Activated naive CD4-positive, alpha-beta T cell treated with anti-CD3 and anti-CD28 coated beads, Interleukin-2, amount 50 U/mL, for 72 hours (primary cell): ENCODE measurements at regions not wholly inside any gene's neighbourhood (a gene's known extent, or its start where the extent isn't known, plus 50 kb on each side); places are given as distances from the start of the nearest gene placed in this dataset.

Experiments used
- ATAC-seq, 2 donors: fragments of 150-1000 bp; cut with Tn5 transposase; 2 replicates each; pipeline ENCODE4 v1.10.0; 2021; ENCODE audit warnings: mild to moderate bottlenecking in 2 of 2, moderate library complexity in 2 of 2
- DNase-seq, 2 donors: peaks; one replicate each; pipeline ENCODE4 v3.0.0; 2021 to 2022; ENCODE audit warnings: low spot score in 2 of 2
- H3K27ac Mint-ChIP-seq, 2 donors: one replicate each; pipeline ENCODE4 v1.8.0; 2022; ENCODE audit warnings: mild to moderate bottlenecking in 2 of 2, mixed read lengths in 2 of 2
- H3K36me3 Mint-ChIP-seq, 2 donors: one replicate each; pipeline ENCODE4 v1.8.0; 2022; ENCODE audit warnings: mixed read lengths in 2 of 2
- H3K9me3 Mint-ChIP-seq, 2 donors: one replicate each; pipeline ENCODE4 v1.8.0; 2022; ENCODE audit warnings: mixed read lengths in 2 of 2

- Mint-ChIP-seq H3K36me3 (peaks cover 5 to 7% of the 10 kb centered on the region in 2 donors), H3K27ac (peak overlapping the region; percentile 94 to 98), H3K9me3 (peaks cover 6 to 9% of the 10 kb centered on the region in 2 donors)
- DNase-seq: peak in 1 of 2 donors; percentile 25
- peak in 1 of 2 donors; percentile 77 for ATAC-seq
Observed at GRCh38 chr3:72549761-72550581, 298.3 kb downstream of the SHQ1 start.

- ATAC-seq: no peak
- Mint-ChIP-seq H3K27ac (peak overlapping the region; percentile 94 to 98), H3K9me3 (peaks cover 3 to 9% of the 10 kb centered on the region in 2 donors), H3K36me3 (peaks cover 5 to 7% of the 10 kb centered on the region in 2 donors)
- no peak for DNase-seq
Observed at GRCh38 chr3:72548981-72549380, 299.3 kb downstream of the SHQ1 start.

- Mint-ChIP-seq H3K9me3 (peaks cover 3 to 9% of the 10 kb centered on the region in 2 donors), H3K27ac (no peak overlapping the region), H3K36me3 (peaks cover 5 to 7% of the 10 kb centered on the region in 2 donors)
- DNase-seq: no peak
- ATAC-seq: no peak
Observed at GRCh38 chr3:72548461-72548860, 299.8 kb downstream of the SHQ1 start.

GRCh38 chr3:72547183-72547582 lies 301.1 kb downstream of the SHQ1 start:
- ATAC-seq: no peak
- no peak overlapping the region for H3K27ac Mint-ChIP-seq
- H3K36me3 Mint-ChIP-seq: peaks cover 5 to 7% of the 10 kb centered on the region in 2 donors
- no peak for DNase-seq
- H3K9me3 Mint-ChIP-seq: peaks cover 3 to 9% of the 10 kb centered on the region in 2 donors

- ATAC-seq: no peak
- Mint-ChIP-seq H3K36me3 (peaks cover 0 to 6% of the 10 kb centered on the region in 2 donors), H3K9me3 (no peaks in the 10 kb centered on the region), H3K27ac (no peak overlapping the region)
- no peak for DNase-seq
Observed at GRCh38 chr3:72544239-72544638, 304.0 kb downstream of the SHQ1 start.

- ATAC-seq (no peak), DNase-seq (no peak)
- no peaks in the 10 kb centered on the region for H3K9me3 Mint-ChIP-seq
- no peak overlapping the region for H3K27ac Mint-ChIP-seq
- H3K36me3 Mint-ChIP-seq: peaks cover 0 to 6% of the 10 kb centered on the region in 2 donors
Observed at GRCh38 chr3:72543246-72543645, 305.0 kb downstream of the SHQ1 start.

GRCh38 chr3:72542781-72543180 lies 305.5 kb downstream of the SHQ1 start:
- ATAC-seq: no peak

GRCh38 chr3:72539856-72540255 lies 308.4 kb downstream of the SHQ1 start:
- ATAC-seq (no peak), DNase-seq (no peak)
- H3K27ac Mint-ChIP-seq: no peak overlapping the region
- H3K9me3 Mint-ChIP-seq: peaks cover 0 to 6% of the 10 kb centered on the region in 2 donors
- peaks cover 0 to 6% of the 10 kb centered on the region in 2 donors for H3K36me3 Mint-ChIP-seq

More at GRCh38 chr3:72542781-72543180, 305.5 kb downstream of the SHQ1 start:
- H3K9me3 Mint-ChIP-seq: no peaks in the 10 kb centered on the region
- no peak overlapping the region for H3K27ac Mint-ChIP-seq
- H3K36me3 Mint-ChIP-seq: peaks cover 0 to 6% of the 10 kb centered on the region in 2 donors
- DNase-seq: no peak

GRCh38 chr3:72538070-72538745 lies 310.0 kb downstream of the SHQ1 start:
- peaks cover 6 to 18% of the 10 kb centered on the region in 2 donors for H3K9me3 Mint-ChIP-seq
- peaks cover 9 to 17% of the 10 kb centered on the region in 2 donors for H3K36me3 Mint-ChIP-seq
- DNase-seq (no peak), ATAC-seq (peak; percentile 65 to 84)
- peak overlapping the region in 1 of 2 donors; percentile 4 for H3K27ac Mint-ChIP-seq

- H3K27ac Mint-ChIP-seq: no peak overlapping the region
- H3K36me3 Mint-ChIP-seq: peaks cover 9 to 17% of the 10 kb centered on the region in 2 donors
- H3K9me3 Mint-ChIP-seq: peaks cover 6 to 18% of the 10 kb centered on the region in 2 donors
- no peak for ATAC-seq
- no peak for DNase-seq
Observed at GRCh38 chr3:72537448-72537847, 310.8 kb downstream of the SHQ1 start.

GRCh38 chr3:72536878-72537267 lies 311.4 kb downstream of the SHQ1 start:
- DNase-seq: no peak
- no peak overlapping the region for H3K27ac Mint-ChIP-seq
- peaks cover 6 to 18% of the 10 kb centered on the region in 2 donors for H3K9me3 Mint-ChIP-seq
- H3K36me3 Mint-ChIP-seq: peaks cover 9 to 16% of the 10 kb centered on the region in 2 donors
- ATAC-seq: no peak

GRCh38 chr3:72536206-72536877 lies 311.9 kb downstream of the SHQ1 start:
- Mint-ChIP-seq H3K27ac (no peak overlapping the region), H3K36me3 (peaks cover 9 to 12% of the 10 kb centered on the region in 2 donors), H3K9me3 (peaks cover 6 to 18% of the 10 kb centered on the region in 2 donors)
- DNase-seq (no peak), ATAC-seq (no peak)

- DNase-seq: no peak
- Mint-ChIP-seq H3K27ac (no peak overlapping the region), H3K9me3 (peaks cover 6 to 22% of the 10 kb centered on the region in 2 donors), H3K36me3 (peaks cover 9 to 12% of the 10 kb centered on the region in 2 donors)
- ATAC-seq: no peak
Observed at GRCh38 chr3:72535772-72536171, 312.5 kb downstream of the SHQ1 start.

GRCh38 chr3:72533591-72534473 lies 314.4 kb downstream of the SHQ1 start:
- Mint-ChIP-seq H3K9me3 (peaks cover 6 to 24% of the 10 kb centered on the region in 2 donors), H3K36me3 (peaks cover 9 to 12% of the 10 kb centered on the region in 2 donors), H3K27ac (peak overlapping the region; percentile 0 to 4)
- DNase-seq (no peak), ATAC-seq (peak in 1 of 2 donors; percentile 20)

GRCh38 chr3:72530426-72530825 lies 317.8 kb downstream of the SHQ1 start:
- peaks cover 9 to 12% of the 10 kb centered on the region in 2 donors for H3K36me3 Mint-ChIP-seq
- peaks cover 6 to 20% of the 10 kb centered on the region in 2 donors for H3K9me3 Mint-ChIP-seq
- no peak for ATAC-seq
- no peak for DNase-seq
- H3K27ac Mint-ChIP-seq: no peak overlapping the region

GRCh38 chr3:72529081-72529480 lies 319.2 kb downstream of the SHQ1 start:
- H3K36me3 Mint-ChIP-seq: peaks cover 8 to 9% of the 10 kb centered on the region in 2 donors
- H3K9me3 Mint-ChIP-seq: peaks cover 6 to 17% of the 10 kb centered on the region in 2 donors
- no peak overlapping the region for H3K27ac Mint-ChIP-seq
- no peak for DNase-seq
- ATAC-seq: no peak
